K562 (cell line): ENCODE measurements at regions not wholly inside any gene's neighbourhood (a gene's known extent, or its start where the extent isn't known, plus 50 kb on each side); places are given as distances from the start of the nearest gene placed in this dataset.

Source experiments
- ZNF217 ChIP-seq: sonication (generic); formaldehyde crosslinking; IDR thresholded peaks from 2 replicates; pipeline ENCODE4 v1.8.0; 2022; ENCODE audit warnings: mild to moderate bottlenecking, missing genetic modification reagents
- ZNF592 ChIP-seq: fragments of 450-650 bp; IDR thresholded peaks from 2 replicates; pipeline ENCODE4 v1.6.1; 2017; ENCODE audit warnings: antibody characterized with exemption, mild to moderate bottlenecking
- ZNF609 ChIP-seq: sonication (generic); formaldehyde crosslinking; IDR thresholded peaks from 2 replicates; pipeline ENCODE4 v1.8.1; 2023; ENCODE audit warnings: missing genetic modification reagents, mild to moderate bottlenecking, borderline replicate concordance

- TF ChIP-seq ZNF592 (no peak), ZNF609 (no peak), ZNF217 (CRISPR knock-in tag) (no peak)
Measured at GRCh38 chr16:50928065-50928464, 186.2 kb downstream of the CYLD start (continued).
